GM04504 (cell line): ENCODE measurements at regions not wholly inside any gene's neighbourhood (a gene's known extent, or its start where the extent isn't known, plus 50 kb on each side); places are given as distances from the start of the nearest gene placed in this dataset.

Experiments used
- DNase-seq: peaks from one replicate; pipeline ENCODE4 v3.0.0-alpha.2; 2012; ENCODE audit warnings: low read depth

GRCh38 chr6:132937466-132937906 is 123.1 kb downstream of the RPS12 start:
- DNase-seq: no peak

- DNase-seq: no peak
These were observed 134.5 kb downstream of the RPS12 start for GRCh38 chr6:132948889-132949288.

GRCh38 chr6:132950566-132950965 is 136.2 kb downstream of the RPS12 start:
- no peak for DNase-seq

DNA sequence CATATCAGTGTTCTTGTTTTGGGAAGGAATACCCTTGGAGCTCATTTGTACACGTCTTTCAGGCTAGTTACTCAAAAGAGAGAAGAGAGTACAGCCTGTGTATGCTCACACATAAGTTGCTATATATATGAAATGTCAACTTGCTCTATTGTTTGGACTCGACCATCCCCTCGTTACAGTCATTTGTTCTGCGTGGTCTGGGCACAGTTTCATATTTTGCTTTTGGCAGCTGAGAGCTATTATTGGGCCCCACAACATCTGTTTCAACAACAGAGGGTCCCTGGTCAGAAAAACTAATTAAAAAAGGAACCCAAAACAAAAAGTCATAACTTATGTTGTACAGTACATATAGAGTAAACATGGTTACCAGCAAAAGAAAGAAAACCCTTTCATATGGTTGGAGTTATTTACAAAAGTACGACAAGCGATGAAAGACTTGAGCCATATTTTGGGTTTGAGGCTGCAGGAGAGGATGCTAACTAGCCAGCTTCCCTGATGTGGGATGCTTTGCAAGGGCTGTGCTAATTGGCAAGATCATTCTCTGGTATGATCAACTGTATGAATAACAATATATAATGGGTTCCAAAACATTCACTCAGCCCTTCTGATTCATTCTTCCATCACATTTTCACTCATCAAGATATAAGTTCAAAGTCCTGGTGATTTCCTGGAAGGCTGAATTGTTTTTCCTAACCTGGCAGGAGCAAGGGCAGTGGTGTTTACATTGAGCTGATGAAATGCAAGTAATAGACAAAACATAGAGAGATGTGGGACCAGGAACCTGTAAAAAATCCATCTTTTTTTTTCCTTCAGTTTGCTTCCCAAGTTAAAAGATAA is 137.9 kb downstream of the RPS12 start:
- no peak for DNase-seq

DNA sequence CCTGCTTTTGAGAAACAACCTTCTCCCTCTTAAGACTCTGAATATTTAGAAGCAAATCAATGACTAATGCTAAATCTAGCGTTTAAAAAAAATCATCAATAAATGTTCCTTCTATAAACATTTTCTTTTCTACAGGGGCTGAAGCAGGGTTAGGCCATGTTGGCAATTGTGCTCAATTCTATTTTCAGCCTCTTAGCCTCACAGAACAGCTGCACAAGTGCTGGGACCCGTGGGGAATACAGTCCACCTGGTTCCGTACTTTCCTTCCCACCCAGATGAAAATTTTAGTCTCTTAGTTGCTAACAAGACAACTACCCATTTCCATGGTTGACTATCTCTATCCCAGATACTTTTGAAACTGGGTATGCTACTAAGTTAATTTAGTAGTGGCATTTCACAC is 138.6 kb downstream of the RPS12 start:
- no peak for DNase-seq

DNA sequence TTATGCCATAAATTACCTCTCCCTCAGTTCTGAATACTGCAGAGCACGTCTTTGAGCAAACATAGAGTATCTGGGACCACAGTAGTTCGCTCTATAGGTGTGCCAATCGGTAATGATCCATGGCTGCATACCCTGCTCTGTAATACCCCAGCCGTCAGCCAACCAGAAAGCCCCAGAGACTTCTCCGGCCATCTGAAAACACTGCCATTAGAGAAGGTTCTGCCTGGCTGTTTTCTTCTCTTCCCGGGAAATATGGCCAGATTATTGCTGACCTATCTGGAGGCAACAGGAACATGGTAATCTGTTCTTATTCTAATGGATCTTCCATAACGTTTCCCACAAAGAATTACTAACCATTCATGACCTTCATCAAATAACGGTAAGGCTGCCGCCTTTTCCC is 139.9 kb downstream of the RPS12 start:
- DNase-seq: no peak

DNA sequence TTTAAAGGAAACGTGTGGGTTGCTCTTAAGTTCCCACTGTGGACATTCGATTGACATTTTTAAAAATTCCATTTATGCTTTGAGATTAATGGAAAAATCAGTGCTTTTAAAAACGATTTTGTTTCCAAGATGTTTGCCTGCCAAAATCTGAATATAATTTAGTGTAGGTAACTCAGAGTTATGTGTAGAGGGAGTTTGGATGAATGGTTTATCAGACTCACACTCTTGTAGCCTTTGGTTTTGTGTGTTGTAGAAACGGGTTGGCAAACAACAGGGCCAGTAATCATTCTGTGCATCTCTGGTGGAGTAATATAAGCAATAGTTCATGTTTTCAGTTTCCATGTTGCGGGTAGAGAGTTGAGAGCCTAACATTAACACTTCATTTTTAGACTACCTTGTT is 140.6 kb downstream of the RPS12 start:
- no peak for DNase-seq

DNA sequence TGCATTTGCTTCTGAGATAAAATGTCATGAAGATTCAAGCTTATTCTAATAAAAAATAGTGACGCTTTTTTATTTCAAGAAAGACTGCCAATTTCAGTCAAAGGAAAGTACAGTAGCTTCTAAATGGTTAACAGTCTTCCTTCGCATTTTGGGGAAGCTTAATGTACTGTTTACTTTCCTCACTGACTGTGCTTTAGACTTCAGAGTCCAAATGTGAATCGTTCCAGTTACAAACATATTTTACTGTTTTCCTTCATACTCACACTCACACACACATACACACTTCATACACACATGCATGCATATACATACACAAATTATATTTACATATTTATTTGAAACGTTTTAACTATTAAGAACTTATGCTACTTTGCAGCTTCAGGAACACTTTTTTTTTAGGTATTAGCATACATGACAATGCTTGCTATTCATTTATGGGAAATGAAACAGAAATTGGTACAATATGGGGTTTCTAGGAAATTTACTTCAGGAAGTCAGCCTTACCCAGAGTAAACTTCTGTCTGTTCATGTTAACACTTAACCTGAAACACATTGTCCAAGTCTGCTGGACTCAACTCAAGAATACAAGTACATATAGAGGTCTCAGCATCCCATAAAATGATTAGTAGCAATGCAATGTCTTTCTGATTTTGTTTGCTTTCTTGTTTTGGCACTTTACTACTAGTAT is 145.4 kb downstream of the RPS12 start:
- DNase-seq: no peak

DNA sequence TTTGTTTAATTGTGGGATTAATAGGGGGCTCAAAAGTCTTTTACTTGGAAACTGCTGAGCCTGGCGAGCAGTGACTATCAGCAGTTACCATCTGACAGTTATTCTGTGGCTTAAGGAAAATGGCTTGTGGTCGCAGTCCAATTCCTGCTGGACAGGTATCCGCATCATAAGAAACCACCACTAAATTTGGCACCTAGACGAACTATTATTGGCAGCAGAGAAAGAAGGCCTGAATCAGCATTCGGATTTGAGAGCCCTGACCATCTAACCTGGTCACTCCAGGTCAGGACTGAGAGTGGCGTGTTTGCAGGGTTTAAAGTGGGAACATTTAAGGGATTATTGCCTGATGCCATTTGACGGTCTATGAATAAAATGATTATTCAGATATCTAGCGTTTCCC is 146.4 kb downstream of the RPS12 start:
- DNase-seq: no peak

GRCh38 chr6:132961122-132961521 is 146.8 kb downstream of the RPS12 start:
- DNase-seq: peak; percentile 5

DNA sequence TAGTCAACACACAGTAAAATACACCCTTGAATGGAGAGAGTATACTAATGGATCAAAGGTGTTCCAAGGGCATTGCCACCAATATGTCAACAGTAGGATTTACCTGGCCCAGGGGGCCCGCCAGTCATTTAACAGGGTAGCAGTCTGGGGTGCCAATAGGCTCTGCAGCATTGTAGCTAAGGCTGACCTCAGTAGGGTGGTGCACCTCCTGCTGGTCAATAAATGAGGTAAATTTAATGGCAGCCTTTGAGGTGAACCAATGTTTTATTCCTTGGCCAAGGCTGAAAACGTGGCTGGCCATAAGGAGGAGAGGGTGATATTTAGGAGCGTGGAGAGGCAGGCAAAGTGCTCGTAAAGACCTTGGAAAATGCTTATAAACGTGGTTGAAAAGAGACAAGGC is 147.2 kb downstream of the RPS12 start:
- DNase-seq: no peak

GRCh38 chr6:132962936-132963868 is 148.8 kb downstream of the RPS12 start:
- peak; percentile 2 for DNase-seq

DNA sequence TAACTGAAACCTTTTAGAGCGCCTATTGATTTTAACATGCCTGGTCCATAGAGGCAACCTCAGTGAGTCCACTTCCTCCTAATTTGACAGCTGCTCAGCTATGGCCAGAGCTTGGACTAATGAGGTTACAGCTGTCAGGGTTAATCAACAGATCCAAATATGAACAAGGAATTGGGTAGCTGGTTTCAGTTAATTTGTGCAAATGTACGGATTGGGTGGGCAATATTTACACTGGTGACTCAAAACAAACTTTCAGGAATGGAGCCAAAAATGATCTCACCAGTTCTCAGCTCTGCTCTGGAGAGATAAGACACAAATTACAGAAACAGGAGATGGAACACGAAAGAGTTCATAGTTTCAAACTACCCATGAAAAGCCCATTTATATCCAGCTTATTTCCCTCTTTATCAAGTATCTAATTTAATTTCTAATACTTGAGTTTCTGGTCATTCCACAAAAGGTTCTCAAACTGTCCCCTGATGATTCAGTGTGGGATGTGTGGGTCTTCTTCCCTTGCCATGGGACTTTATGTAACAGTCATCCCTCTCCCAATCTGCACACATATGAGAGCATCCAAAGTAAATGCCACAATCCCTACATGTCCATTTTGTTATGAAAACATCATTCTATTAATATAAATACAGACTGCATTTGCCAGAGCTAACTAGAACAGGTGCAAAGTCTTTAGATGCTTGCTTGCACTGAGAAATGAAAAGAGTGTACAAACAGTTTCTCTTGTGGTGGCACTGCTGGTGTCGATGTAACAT is 149.9 kb downstream of the RPS12 start:
- DNase-seq: no peak

GRCh38 chr6:132964868-132965382 is 150.6 kb downstream of the RPS12 start:
- DNase-seq: no peak

DNA sequence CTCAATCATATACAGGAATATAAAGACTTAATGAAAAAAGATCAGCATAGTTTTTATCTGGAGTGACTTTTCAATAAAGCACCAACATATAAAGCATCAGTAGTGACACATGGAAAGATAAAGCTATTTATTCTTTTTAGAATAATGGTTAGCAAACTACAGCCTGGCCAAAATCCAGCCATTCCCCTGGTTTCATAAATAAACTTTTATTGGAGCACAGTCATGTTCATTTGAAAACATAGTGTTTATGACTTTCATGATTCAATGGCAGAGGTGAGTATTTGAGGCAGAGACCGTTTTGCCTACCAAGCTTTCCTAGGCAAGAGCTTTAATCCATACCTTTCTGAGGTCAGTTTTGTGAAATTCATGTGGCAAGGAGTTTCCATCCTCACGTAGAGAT is 153.5 kb downstream of the RPS12 start:
- no peak for DNase-seq

GRCh38 chr6:132968419-132968950 is 154.1 kb downstream of the RPS12 start:
- DNase-seq: no peak

DNA sequence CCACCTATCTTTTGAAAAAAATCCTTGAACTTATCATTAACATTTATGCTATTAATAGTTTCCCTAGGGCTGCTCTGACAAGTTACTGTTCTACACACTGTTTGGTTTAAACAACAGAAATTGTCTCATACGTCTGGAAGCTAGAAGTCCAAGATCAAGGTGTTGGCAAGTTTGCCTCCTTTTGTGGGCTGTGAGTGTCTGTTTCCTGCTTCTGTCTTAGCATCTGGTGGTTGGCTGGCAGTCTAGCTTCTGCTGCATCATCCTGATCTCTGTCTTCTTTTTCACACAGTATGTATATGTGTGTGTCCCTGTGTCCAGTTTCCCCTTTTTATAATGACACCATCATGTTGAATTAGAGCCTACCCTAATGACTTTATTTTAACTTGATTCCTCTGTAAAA is 154.8 kb downstream of the RPS12 start:
- DNase-seq: no peak

GRCh38 chr6:132971676-132972075 is 157.3 kb downstream of the RPS12 start:
- no peak for DNase-seq

- no peak for DNase-seq
These were observed 157.9 kb downstream of the RPS12 start for GRCh38 chr6:132972254-132972653.

DNA sequence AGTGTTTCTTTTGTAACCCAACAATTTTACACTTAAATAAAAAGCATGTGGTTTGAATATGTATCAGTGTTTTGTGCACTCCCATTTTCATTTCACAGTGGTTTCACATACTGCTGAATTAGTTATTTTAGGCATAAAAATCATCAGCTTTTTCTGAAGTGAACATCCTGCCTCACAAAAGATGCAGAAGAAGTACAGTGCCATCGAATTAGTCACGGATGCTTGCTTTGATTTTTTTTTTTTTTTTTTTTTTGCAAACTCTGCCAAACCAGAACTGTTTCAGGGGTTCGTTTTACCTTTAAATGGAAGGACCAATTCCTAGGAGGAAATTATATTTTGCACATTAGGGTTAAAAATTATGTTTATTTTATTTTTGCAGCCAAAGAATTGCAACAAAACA is 158.6 kb downstream of the RPS12 start:
- no peak for DNase-seq

DNA sequence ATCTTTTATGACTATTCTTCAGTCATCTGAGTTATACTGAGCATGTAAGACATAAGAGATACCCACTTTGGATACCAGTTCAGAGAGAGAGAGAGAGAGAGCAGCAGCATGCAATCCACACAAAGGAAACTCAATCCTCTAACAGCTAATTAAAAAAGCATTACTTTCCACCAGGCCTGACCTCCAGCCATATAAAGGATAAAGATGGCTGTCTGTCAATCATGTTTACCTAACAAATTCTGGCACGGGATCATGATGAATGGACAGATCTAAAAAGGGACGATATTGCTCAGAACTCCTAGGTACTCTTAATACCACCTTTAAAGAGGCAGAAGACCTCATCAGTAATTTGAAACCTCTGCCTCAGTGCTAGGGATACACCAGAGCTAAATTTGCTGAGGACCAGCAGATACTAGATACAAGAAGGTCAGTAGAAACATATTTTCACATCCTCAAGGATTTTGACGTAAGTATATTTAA is 159.2 kb downstream of the RPS12 start:
- no peak for DNase-seq
